LNCAP (cell line): ENCODE measurements at regions not wholly inside any gene's neighbourhood (a gene's known extent, or its start where the extent isn't known, plus 50 kb on each side); places are given as distances from the start of the nearest gene placed in this dataset.

Source experiments
- CTCF ChIP-seq: fragments of 450-650 bp; IDR thresholded peaks from 2 replicates; pipeline ENCODE4 v1.5.1; 2017; ENCODE audit warnings: mild to moderate bottlenecking

GRCh38 chr15:35299059-35299735, 214.1 kb upstream of the NANOGP8 start:
- no peak for TF ChIP-seq CTCF

DNA sequence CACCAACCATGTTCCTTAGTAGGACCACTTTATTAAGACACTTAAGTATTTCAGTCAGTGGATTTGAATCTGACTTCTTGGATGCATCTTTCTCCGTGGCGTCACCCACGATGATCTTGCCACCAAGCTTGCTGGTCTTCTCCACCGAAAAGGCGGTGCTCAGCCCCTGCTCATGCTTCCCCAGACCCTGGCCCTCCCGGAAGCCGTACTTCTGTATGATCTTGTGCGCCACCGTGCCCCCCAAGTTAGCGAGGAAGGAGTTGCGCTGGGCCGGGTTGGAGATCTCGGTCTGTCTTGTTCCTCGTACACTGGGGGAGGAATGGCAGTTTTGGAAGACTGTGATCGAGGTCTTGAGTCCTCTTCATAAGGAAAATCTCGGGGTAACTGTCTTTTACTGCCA, 213.4 kb upstream of the NANOGP8 start:
- TF ChIP-seq CTCF, result no peak

DNA sequence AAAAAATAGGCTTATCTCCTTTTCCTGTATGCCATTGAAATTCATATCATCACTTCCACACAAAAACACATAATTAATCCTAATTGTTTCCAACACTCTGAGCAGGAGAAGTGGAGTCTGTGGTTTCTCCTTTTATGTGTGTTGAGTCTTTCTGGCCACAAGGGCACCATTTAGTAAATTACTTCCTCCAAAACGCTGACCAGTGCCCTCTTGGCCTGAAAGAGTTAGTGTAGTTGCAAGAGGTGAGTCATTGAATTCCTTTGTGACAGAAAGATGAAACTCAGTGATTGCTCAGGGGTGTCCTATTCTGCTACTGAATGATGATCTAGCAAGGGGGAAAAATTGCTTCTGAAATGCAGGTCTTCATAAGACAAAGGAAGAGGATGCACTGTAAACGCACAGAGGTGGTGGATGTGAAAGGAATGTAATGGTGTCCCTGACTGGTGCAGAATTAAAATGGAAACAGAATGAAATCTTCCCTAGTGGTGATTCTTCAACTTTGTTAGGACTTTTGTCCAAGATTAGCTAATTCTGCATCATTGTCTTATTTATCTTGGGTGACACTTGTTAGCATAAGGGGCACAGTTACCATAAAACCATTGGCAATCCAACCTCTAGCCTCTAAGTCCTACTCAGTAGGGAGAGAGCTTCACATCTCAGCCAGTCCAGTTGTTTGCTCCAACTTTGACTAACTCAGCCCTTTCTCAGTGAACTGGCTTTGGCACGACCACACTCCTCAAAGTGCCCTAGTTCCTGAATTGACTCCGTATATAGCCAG, 208.4 kb upstream of the NANOGP8 start:
- no peak for TF ChIP-seq CTCF

DNA sequence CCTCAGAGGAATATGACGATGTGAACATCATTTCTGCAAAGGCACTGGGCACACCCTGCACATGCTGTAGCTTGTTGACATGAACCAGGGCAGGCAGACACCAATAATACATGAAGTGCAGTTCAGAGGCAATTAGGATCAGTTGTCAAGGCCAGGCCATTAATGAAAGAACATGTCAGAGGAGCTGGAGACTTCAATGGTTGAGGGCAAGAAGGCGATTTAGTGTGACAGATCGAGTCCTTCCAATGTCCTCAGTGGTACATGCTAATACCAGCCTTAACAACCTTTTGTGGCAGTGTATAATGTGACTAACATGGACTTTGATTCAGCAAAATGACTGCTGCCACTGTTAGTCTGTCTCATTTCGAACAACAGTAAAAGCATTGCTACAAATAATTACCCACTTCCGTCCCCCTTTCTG, 205.2 kb upstream of the NANOGP8 start:
- TF ChIP-seq CTCF, result no peak

DNA sequence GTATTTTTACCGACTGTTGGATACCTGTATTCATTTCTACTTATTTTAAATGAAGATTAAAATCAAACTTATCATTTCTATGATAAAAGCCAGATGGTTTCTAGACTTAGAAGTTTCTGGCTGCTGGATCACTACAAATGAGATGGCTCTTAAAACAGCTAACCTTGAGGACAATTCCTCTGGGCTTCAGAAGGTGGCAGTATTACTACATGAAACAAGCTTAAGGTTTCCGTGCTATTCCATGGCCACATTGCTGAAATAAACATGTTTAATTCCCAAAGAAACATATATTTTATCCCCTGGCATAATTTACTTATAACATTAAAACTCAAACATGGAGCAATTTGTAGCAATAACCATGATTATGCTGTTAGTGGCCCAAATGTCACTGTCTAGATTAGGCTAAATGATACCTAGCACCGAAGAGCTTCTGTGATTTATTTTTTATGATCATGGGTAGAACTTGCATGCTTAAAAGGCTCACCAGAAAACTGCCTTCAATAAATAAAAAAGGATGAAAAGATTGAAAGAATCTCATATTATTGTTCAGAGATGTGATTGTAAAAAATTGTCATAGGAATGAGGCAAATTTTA, 204.0 kb upstream of the NANOGP8 start:
- peak; percentile 81 for TF ChIP-seq CTCF

GRCh38 chr15:35288580-35288979, 203.5 kb upstream of the NANOGP8 start:
- TF ChIP-seq CTCF, result no peak

GRCh38 chr15:35286721-35287120, 201.6 kb upstream of the NANOGP8 start:
- TF ChIP-seq CTCF, result no peak
